ENCODE measurements at regions not wholly inside any gene's neighbourhood (a gene's known extent, or its start where the extent isn't known, plus 50 kb on each side); places are given as distances from the start of the nearest gene placed in this dataset.

DNA sequence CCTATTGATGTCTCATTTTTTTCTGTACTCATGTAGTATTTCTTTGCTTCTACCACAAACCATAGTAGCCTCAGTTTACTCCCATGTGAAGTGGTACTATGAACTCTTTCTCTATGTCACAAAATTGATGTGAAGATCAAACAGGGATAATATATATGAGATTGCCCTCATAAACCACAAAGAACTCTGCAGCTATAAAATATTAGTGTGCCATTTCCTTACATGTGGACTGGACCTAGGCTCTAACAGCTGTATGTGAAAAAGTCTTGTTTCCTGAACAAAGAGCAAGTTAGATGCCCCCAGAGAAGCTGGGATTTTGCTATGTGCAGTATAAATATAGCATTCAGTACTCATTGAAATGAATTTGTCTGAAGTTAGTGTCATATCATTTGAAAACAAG is 412.6 kb upstream of the ADAMTSL1 start (continued):
- TF ChIP-seq PRDM15 (CRISPR knock-in tag; IDR thresholded peaks at IDR 0.05) (no peak), ZNF260 (CRISPR knock-in tag; IDR thresholded peaks at IDR 0.05; ENCODE audit: borderline replicate concordance, low read depth) (no peak), NCOA1 (CRISPR knock-in tag; IDR thresholded peaks at IDR 0.05) (no peak), CERS6 (CRISPR knock-in tag; IDR thresholded peaks at IDR 0.05) (no peak), THAP8 (CRISPR knock-in tag; IDR thresholded peaks at IDR 0.05; ENCODE audit: borderline replicate concordance) (no peak), ZNF644 (CRISPR knock-in tag; IDR thresholded peaks at IDR 0.05; ENCODE audit: low read depth) (no peak), HNF1A (IDR thresholded peaks at IDR 0.05; ENCODE audit: low read depth) (no peak), HNF1A (CRISPR knock-in tag; IDR thresholded peaks at IDR 0.05; ENCODE audit: borderline replicate concordance) (no peak), PRDM10 (CRISPR knock-in tag; IDR thresholded peaks at IDR 0.05; ENCODE audit: low read depth) (no peak), ATM (IDR thresholded peaks at IDR 0.05; ENCODE audit: borderline replicate concordance) (no peak)

Data from HepG2 (cell line).